ENCODE measurements at regions not wholly inside any gene's neighbourhood (a gene's known extent, or its start where the extent isn't known, plus 50 kb on each side); places are given as distances from the start of the nearest gene placed in this dataset.
A peak's percentile ranks its signal among the peaks of the same experiment; 100 is the strongest.

DNA sequence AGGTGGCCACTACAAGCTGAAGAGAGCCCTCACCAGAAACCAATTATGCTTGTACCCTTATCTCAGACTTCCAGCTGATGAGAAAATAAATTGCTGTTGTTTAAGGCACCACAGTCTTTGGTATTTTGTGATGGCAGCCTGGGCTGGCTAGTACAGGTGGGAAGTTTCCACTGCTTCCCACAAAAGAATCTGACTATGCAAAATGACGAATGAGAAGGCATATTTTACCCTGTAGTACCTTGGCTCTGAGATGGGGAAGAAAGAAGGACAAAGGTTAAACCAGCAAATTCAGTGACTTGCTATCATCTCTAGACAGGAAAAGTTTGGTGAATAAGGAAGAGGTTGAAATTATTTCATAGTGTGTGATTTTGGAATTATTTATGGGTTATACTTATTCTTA is 112.8 kb upstream of the ELL2 start:
- CTCF ChIA-PET = interaction anchor here (1.2 to 2.7 kb wide), 4 partner anchors 16 to 262 kb away, joined by 3 to 13 read pairs (median 4); no protein-coding TSS in a partner anchor
- Histone ChIP-seq H3K4me2 (peak overlapping the region; percentile 60), H3K4me3 (no peak overlapping the region), H3K27ac (peak overlapping the region; percentile 47 to 71), H3K4me1 (peaks cover 37% of the 10 kb centered on the region), H3K9me3 (no peaks in the 10 kb centered on the region)
- ATAC-seq = no peak
- TF ChIP-seq PHF8 (IDR thresholded peaks at IDR 0.05; ENCODE audit: borderline replicate concordance, low read depth) = no peak
- no peak for DNase-seq (ENCODE audit: low read depth in 1 of 2, low spot score in 1 of 2)
- POLR2A ChIA-PET = no interaction called here
- FAIRE-seq = peak; percentile 28
- 88% methylated on average over 1 of the region's 1 CpG for WGBS (ENCODE audit: missing lambda C conversion rate)

DNA sequence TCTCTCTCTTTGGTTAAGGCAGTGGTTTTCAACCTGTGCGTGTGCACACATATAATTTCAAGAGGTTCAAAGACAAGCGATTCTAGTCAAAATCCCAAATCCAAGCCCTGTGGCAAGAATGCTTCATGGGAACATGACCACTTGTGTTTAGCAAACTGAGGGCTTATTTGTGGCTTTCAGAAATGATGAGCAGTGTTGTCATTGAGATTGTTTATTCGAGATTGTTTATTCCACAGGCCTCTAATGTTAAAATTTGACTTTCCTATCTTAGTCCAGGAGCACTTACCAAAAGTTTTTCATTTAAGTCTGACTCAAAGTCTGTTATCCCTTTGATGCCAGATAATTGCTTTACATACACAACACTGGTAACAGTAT is 111.1 kb upstream of the ELL2 start:
- Histone ChIP-seq H3K9me3 (no peaks in the 10 kb centered on the region), H3K4me2 (no peak overlapping the region), H3K4me1 (peaks cover 30% of the 10 kb centered on the region), H3K27ac (peak overlapping the region in 1 of 2 experiments; percentile 1; a peak in 1 of 6 replicates), H3K4me3 (no peak overlapping the region)
- ChIA-PET CTCF (no interaction called here), POLR2A (no interaction called here)
- TF ChIP-seq FOSB (CRISPR knock-in tag; IDR thresholded peaks at IDR 0.05) (no peak), FOSL2 (IDR thresholded peaks at IDR 0.05) (no peak), FOSL2 (CRISPR knock-in tag; IDR thresholded peaks at IDR 0.05) (no peak), RCOR1 (IDR thresholded peaks at IDR 0.05; ENCODE audit: low read depth, low read length) (no peak), KDM1A (IDR thresholded peaks at IDR 0.05; ENCODE audit: low read depth) (no peak)
- TF ChIP-seq, protein P1, sequence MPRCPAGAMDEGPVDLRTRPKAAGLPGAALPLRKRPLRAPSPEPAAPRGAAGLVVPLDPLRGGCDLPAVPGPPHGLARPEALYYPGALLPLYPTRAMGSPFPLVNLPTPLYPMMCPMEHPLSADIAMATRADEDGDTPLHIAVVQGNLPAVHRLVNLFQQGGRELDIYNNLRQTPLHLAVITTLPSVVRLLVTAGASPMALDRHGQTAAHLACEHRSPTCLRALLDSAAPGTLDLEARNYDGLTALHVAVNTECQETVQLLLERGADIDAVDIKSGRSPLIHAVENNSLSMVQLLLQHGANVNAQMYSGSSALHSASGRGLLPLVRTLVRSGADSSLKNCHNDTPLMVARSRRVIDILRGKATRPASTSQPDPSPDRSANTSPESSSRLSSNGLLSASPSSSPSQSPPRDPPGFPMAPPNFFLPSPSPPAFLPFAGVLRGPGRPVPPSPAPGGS (IDR thresholded peaks at IDR 0.05) = no peak
- TF ChIP-seq, protein P2, sequence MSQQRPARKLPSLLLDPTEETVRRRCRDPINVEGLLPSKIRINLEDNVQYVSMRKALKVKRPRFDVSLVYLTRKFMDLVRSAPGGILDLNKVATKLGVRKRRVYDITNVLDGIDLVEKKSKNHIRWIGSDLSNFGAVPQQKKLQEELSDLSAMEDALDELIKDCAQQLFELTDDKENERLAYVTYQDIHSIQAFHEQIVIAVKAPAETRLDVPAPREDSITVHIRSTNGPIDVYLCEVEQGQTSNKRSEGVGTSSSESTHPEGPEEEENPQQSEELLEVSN (IDR thresholded peaks at IDR 0.05; ENCODE audit: borderline replicate concordance, low read depth) = no peak
- ATAC-seq (no peak), DNase-seq (ENCODE audit: low read depth in 1 of 2, low spot score in 1 of 2) (no peak), FAIRE-seq (no peak)
- 93% methylated on average over 3 of the region's 3 CpGs for WGBS (ENCODE audit: missing lambda C conversion rate)

DNA sequence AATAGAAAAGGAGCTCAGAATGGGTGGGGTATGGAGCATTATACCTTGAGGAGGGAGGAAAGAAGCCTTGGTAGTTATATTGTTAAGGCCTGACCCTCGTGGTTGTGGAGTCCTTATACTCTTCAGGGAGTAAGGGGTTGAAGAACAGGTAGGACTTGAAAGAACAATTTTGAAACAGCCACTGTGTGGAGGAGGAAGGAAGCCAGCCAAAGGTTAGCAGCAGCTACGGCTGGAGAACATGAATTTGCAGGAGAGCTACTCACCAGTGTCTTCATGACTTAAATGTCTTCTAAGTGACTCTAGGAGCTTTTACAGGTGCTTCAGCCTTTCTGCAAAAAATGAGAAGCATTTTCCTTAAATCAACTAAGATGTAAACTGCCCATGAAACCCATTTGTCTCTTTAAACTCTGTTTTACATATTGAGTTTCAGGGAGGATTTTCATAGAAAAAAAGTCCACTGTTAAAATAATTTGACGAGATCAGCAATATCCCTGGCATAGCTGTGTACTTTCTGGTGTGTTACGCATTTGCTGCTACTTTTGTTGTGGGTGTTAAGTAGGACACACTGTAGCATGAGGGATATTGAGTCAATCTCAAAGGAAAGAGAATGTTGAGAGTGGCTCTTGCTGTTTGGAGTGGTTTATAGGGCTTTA is 110.6 kb upstream of the ELL2 start:
- DNase-seq (ENCODE audit: low read depth in 1 of 2, low spot score in 1 of 2) (no peak), ATAC-seq (no peak), FAIRE-seq (no peak)
- H3K27ac ChIP-seq = 0 out of 6 replicates have a peak overlapping the region, but pooled peaks of 1 of the 2 experiments have one; percentile 15
- ChIA-PET CTCF (interaction anchor here (1.1 kb wide), 1 partner anchor 20 kb away, joined by 3 read pairs; no protein-coding TSS in a partner anchor), POLR2A (no interaction called here)
- H3K9me3 ChIP-seq = no peaks in the 10 kb centered on the region
- no peak overlapping the region for H3K4me3 ChIP-seq
- TF ChIP-seq MAFK (IDR thresholded peaks at IDR 0.05; ENCODE audit: partially characterized antibody) = peak; percentile 95
- TF ChIP-seq FOSL2 (IDR thresholded peaks at IDR 0.05) = no peak
- no peak for TF ChIP-seq FOSL2 (CRISPR knock-in tag; IDR thresholded peaks at IDR 0.05)
- H3K4me2 ChIP-seq = no peak overlapping the region
- 72% methylated on average over 4 of the region's 4 CpGs for WGBS (ENCODE audit: missing lambda C conversion rate)
- peaks cover 35% of the 10 kb centered on the region for H3K4me1 ChIP-seq

GRCh38 chr5:96070622-96071225 is 109.1 kb upstream of the ELL2 start:
- no peak for FAIRE-seq
- H3K4me3 ChIP-seq = no peak overlapping the region
- H3K27ac ChIP-seq = peak overlapping the region; percentile 19 to 56; a peak in 3 of 6 replicates
- TF ChIP-seq TP53 (CRISPR knock-in tag; IDR thresholded peaks at IDR 0.05) (no peak), CEBPB (IDR thresholded peaks at IDR 0.05) (peak; percentile 51 to 77; a peak in 3 of 4 replicates)
- ChIA-PET CTCF (no interaction called here), POLR2A (no interaction called here)
- no peak for DNase-seq (ENCODE audit: low read depth in 1 of 2, low spot score in 1 of 2)
- no peaks in the 10 kb centered on the region for H3K9me3 ChIP-seq
- ATAC-seq = no peak
- WGBS (ENCODE audit: missing lambda C conversion rate) = 85% methylated on average over 5 of the region's 5 CpGs
- peaks cover 50% of the 10 kb centered on the region for H3K4me1 ChIP-seq
- H3K4me2 ChIP-seq = no peak overlapping the region

DNA sequence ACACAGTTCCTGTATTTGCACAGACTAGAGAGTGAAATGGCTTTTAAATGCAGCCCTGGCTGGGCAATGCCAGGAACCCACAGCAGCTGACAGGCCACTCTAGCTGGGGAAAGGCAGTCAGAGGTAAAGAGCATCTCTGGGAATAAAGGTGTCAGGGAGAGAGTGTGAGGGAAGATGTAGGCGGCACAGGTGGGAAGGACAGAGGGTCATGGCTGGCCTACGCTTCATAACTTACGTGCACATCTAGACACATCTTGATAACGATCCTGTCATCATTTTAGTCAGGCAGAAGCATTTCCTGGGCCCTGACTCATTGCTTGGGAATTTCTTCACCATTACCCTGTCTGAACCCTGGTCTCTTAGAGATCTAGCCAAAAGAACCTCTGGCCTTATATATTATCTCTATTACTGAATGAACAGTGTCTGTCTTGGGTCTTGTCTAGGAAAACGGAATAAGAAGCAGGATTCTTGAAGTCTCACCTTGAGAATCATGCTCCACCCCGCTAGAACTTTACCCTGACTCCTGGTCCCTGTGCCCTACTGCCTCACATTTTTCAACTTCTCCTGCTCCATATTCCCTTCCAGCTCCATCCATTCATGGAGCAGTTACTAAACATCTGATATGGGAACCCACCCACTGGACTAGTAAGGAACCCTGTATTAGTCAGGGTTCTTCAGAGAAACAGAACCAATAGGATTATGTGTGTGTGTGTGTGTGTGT is 106.4 kb upstream of the ELL2 start:
- FAIRE-seq (peak; percentile 73), DNase-seq (ENCODE audit: low read depth in 1 of 2, low spot score in 1 of 2) (peak; percentile 36 to 85), ATAC-seq (peak; percentile 94 to 96)
- H3K27ac ChIP-seq = peak overlapping the region; percentile 81 to 86
- ChIA-PET POLR2A (no interaction called here), CTCF (interaction anchor here (0.6 kb wide), 1 partner anchor 136 kb away, joined by 3 read pairs; no protein-coding TSS in a partner anchor)
- 3% methylated on average over 6 of the region's 6 CpGs for WGBS (ENCODE audit: missing lambda C conversion rate)
- H3K4me3 ChIP-seq = no peak overlapping the region
- H3K9me3 ChIP-seq = no peaks in the 10 kb centered on the region
- H3K4me2 ChIP-seq = peak overlapping the region; percentile 87
- peaks cover 45% of the 10 kb centered on the region for H3K4me1 ChIP-seq
- no peak for TF ChIP-seq HOXB13 (CRISPR knock-in tag; IDR thresholded peaks at IDR 0.05; ENCODE audit: low read depth)
- TF ChIP-seq JUNB (IDR thresholded peaks at IDR 0.05) = peak; percentile 73
- 0 out of 4 replicates have a peak, but pooled peaks of 1 of the 2 experiments have one; percentile 22 for TF ChIP-seq CEBPB (IDR thresholded peaks at IDR 0.05)
- TF ChIP-seq SMC3 (IDR thresholded peaks at IDR 0.05) = peak; percentile 27; the same call in 1 of the 3 replicates
- no peak for TF ChIP-seq KDM1A (IDR thresholded peaks at IDR 0.05; ENCODE audit: low read depth)
- TF ChIP-seq, protein P1 (IDR thresholded peaks at IDR 0.05) = 0 out of 3 replicates have a peak, but pooled peaks have one; percentile 34
- peak; percentile 97 for TF ChIP-seq TFCP2L1 (CRISPR knock-in tag; IDR thresholded peaks at IDR 0.05)
- no peak for TF ChIP-seq RNF2 (IDR thresholded peaks at IDR 0.05; ENCODE audit: borderline replicate concordance, low read depth)
- no peak for TF ChIP-seq HOXB5 (CRISPR knock-in tag; IDR thresholded peaks at IDR 0.05)
- no peak for TF ChIP-seq ZFP36 (IDR thresholded peaks at IDR 0.05; ENCODE audit: borderline replicate concordance, partially characterized antibody)
- no peak for TF ChIP-seq ESRRA (IDR thresholded peaks at IDR 0.05; ENCODE audit: borderline replicate concordance, low read length)
- TF ChIP-seq RFX5 (IDR thresholded peaks at IDR 0.05) = no peak
- TF ChIP-seq RARB (CRISPR knock-in tag; IDR thresholded peaks at IDR 0.05) = 0 out of 2 replicates have a peak, but pooled peaks have one; percentile 69
- peak; percentile 27 to 49; a peak in 2 of 5 replicates for TF ChIP-seq EP300 (IDR thresholded peaks at IDR 0.05)

All from A549 (cell line).